GM19397 (cell line): ENCODE measurements at regions not wholly inside any gene's neighbourhood (a gene's known extent, or its start where the extent isn't known, plus 50 kb on each side); places are given as distances from the start of the nearest gene placed in this dataset.

Experiments
- ATAC-seq: cut with Tn5 transposase; IDR thresholded peaks from one replicate; pipeline ENCODE4 v1.9.1; 2021; ENCODE audit warnings: mild to moderate bottlenecking, moderate library complexity; ENCODE audit not compliant: unreplicated experiment

DNA sequence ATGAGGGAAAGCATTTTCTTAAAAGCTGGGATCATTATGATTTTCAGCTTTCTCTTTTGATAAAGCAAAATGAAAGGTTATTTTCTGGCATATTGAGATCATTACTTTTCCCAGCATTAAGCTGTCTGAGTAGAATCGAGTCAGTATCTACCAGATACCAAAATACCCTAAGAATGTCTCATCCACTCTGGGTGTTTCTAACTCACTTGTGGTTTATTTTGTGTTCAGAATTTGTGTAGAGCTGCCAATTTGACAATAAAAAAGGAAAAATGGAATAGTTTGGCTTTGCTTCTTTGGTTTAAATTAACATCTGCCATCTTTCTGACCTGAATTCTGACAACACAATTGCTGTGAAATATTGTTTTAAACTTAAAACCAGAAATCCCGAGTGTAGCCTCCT is 438.7 kb upstream of the ARGLU1 start:
- no peak for ATAC-seq

DNA sequence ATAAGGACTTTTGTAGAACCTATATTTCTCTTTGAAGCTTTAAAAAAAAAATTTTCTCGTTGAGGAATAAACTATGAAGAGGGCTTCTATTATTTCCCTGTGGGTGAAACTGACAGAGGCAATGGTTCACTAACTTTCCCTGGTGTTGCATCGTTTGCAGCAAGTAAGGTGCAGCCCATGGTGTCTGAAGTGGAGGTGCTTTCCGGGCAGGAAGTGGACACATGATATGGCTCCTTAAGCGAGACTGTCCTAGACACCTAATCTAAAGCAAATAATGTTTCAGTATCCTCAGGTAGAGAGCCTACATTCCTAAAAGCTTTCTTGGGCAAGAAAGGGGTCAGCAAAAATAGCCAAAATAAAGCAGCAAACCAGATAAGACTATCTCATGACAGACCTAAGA is 437.6 kb upstream of the ARGLU1 start:
- no peak for ATAC-seq

DNA sequence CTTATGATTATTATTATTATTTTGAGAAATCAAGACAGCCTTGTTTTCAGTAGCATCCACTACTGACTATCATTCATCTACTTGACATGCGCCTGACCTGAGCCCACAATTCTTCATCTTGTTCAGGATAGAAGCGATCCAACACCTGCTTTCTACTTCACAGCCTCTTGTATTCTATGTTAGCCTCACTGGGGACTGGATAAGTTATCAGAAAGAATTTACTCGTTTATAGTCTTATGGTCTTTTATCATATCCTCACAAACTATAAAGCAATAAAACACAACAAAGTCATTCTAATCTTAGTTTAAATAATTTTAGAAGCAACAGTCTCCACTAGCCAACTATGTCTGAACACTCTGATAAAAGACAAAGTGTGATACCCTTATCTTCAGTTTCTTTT is 436.0 kb upstream of the ARGLU1 start:
- ATAC-seq = no peak

DNA sequence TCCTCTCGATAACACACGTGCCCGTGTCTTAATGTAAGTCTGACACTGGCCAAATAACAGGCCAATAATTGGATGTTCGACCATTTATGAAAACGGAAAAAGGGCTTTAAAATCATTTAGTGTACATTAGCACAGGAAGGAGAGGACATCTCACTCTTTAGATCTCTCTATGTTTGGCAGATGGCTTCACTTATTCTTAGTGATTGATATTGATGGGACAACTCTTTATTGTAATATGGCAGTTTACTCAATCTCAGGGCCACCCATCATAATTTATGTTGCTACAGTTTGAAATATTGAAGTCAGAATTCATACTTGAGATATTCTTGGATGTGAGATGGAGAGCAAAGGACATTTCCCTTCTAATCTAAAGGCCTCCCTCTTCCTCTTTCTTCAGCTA is 430.7 kb upstream of the ARGLU1 start:
- ATAC-seq = no peak

DNA sequence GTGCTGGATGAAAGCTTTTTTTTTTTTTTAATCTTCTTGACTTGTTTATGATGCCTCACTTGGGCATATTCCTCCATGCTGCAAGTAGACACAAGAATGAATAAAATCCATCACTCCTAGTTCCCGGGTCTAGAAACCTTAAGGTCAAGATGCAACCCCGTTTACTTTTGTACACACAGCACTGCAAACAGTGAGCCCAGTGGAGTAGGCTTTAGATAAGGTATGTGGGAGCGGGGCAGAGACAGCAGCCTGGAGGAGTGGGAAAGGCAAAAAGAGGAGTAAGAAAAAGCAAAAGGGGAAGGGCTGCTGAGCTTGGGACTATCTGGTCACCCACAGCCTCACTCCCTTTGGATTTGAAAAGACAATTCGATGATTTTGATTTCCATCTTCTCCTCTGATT is 429.8 kb upstream of the ARGLU1 start:
- no peak for ATAC-seq

DNA sequence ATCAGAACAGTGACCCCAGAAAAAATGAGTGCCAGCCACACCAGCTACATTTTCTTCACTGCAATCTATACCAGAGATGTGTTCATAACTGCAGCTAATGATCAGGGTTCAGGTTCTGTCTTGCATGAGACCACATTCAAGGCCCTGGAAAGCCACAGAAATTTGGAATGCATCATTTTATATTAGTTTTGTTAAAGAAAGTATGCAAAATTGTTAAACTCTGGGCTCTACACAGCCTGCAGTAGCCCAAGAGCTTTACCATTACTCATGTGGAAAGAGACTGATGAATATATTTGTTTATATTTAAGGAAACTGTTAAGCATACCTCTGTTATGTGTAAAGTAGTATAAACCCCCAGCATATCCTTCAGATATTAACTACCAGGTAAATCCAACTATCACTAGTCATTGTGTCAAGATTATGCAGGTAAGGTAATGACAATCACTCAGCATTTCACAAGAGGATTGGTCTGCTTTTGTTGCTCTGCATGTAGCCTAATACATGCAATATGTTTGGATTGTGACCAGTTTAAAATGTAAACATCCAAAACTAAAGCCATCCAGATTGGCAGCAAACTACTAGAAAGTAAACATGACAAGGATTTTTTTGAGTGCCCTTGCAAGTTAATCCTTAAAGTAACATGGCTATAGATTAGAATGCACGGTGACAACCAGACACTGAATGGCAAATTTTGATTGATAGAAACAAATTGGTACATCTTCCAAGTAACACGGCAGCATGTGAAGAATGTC is 429.1 kb upstream of the ARGLU1 start:
- ATAC-seq = no peak

DNA sequence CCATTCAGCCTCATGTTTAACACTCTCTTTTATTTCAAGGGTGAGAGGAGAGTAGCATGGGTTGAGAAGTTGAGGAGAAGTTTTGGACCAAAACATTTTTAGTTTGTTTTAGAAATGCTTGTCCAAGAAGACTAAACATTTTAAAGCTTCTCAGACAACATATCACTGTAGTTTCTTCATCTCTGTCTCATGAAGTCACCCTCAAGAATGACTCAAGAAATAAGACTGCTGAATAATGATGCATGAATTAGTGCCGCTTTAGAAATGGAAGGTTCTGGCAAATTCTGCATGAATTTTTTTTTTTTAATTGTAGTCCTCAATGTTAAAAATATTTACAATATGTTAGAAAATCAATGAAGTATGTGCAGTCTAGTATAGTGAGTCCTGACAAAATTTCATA is 422.7 kb upstream of the ARGLU1 start:
- ATAC-seq = no peak

GRCh38 chr13:106989876-106990275 is 421.9 kb upstream of the ARGLU1 start:
- ATAC-seq = no peak

GRCh38 chr13:106987427-106987785 is 419.5 kb upstream of the ARGLU1 start:
- no peak for ATAC-seq

- ATAC-seq = no peak
Observed at GRCh38 chr13:106986687-106987426, 418.9 kb upstream of the ARGLU1 start.

DNA sequence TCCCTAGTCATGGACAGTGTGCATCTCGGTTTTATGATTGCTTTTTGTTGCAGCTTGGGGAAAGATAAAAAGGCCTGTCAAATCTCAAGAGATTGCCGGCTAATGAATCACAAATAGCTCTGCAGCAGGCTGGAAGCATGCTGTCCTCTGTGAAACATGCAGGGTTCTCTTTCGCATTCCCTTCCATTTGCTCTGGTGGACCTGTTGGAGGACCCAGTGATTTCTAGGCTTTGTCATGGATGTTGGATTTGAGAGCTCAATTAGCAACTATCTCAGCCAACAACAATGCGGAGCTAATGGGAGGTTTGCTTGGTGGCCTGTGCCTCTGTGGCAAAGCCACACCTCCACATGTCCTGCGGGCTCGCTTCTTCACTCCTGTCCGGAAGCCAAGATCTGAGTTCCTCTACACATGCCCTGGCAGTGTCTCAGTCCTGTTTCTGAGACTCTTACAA is 418.1 kb upstream of the ARGLU1 start:
- no peak for ATAC-seq

DNA sequence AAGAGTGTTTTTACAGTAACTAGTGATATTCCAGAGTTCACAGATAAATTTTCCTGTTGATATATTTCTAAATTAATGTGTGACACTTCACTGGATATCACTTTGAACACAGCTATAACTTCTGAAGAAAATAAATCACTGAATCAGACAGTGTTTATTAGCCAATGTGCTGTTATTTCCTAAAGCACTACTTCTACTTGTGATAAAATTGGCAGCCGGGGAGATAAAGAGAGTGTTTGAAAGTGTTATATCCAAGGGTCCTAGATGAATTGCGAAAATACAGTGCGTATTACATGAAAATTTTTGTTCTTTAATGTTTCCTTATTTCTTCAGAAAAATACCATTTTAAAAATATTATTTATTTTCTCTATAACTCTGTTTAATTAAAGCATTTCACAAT is 417.5 kb upstream of the ARGLU1 start:
- ATAC-seq = no peak

DNA sequence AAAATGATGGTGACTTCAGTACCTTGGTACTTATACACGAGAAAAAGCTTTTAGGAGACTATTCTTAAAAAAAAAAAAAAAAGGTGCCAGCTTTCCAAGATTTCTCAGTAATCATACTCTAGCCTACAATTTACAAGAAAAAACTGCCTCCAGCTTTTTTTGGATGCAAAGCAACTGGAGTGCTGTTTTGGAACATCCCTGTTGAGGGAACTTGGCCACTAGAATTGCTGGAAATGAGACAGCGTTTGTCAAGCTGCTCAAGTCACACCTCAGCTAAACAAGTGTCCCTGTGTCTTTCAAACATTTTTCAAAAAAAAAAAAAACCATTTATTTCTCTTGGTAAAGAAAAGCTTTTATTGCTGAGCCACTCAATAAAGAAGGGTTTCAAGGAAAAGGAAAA is 413.1 kb upstream of the ARGLU1 start:
- no peak for ATAC-seq

DNA sequence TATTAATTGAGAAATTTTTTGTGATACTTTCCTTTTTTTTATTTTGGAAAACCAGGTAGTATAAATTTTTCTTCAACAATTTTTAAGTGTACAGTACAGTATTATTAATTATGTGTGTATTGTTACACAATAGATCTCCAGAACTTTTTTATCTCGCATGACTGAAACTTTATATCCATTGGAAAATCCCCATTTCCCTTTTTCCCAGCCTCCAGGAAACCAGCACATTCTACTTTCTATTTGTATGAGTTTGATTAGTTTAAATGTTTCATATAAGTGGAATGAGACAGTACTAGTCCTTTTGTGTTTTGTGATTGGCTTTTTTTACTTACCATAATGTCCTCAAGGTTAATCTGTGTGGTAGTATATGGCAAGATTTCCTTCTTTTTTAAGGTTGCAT is 399.5 kb upstream of the ARGLU1 start:
- ATAC-seq = no peak

- ATAC-seq = no peak
Observed at GRCh38 chr13:106963151-106963550, 395.2 kb upstream of the ARGLU1 start.

DNA sequence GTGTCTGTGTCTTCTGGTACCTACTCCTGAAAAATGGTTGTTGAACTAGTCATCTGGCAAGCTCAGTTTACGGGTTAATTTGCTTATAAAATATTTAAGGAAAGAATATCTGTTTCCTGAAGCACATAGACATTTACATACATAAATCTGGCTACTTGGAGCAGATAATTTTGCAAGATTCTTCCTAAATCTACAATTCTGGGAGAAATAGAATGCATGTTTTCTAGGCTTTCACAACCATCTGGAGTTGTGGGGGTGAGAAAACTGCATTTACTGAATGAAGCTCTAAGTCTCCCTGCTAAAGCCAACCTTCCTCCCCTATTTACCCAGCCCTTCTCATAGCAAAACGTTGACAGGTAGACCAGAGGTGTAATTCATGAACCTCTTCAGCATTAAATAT is 393.7 kb upstream of the ARGLU1 start:
- ATAC-seq = no peak

DNA sequence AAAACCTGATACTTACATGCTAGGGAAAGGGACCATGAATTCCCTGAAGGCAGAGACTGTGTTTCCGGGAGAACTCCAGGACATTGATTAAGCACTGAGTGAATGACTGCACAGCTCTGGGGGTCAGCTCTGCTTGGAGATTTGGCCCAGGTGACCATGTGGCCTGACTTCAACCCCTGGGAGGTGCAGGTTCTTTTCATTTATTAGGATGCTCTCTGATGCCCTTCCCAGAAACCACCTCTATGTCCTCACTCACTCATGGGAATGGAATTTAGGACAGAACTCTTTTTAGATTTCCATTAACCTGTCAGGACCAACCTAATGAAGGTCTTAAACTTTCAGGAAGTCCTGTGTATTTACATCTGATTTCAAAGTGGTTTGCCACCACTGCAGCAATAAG is 393.3 kb upstream of the ARGLU1 start:
- ATAC-seq = no peak

- ATAC-seq = no peak
Observed at GRCh38 chr13:106958621-106959048, 390.7 kb upstream of the ARGLU1 start.

DNA sequence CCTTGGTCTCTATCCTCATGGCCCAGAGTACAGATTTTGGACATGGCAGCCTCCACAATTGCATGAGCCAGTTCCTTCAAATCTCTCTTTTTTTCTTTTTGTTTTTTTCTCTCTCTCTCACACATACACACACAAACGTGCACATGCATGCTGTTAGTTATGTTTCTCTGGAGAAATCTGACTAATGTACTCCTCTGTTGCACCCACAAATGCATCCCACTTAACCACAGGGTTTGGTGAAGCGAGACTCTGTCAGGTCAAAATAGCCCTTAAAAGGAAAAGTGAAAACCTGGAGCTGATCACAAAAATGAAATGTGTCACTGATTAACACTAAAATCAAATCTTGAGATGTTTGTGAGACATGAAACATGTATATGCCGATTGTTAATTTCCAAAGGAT is 374.6 kb upstream of the ARGLU1 start:
- ATAC-seq = no peak

DNA sequence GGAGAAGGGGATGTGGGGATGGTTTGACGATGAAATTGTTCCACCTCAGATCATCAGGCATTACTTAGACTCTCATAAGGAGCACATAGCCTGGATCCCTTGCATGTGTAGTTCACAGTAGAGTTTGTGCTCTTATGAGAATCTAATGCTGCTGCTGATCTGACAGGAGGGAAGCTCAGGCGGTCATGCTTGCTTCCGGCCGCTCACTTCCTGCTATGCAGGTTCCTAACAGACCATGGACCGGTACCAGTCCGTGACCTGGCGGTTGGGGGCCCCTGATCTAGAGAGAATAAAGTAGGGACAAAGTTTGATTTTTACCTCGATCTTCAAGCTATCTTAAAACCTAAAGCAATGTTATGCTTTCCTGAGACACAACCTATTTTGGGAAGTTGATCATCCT is 373.8 kb upstream of the ARGLU1 start:
- no peak for ATAC-seq

DNA sequence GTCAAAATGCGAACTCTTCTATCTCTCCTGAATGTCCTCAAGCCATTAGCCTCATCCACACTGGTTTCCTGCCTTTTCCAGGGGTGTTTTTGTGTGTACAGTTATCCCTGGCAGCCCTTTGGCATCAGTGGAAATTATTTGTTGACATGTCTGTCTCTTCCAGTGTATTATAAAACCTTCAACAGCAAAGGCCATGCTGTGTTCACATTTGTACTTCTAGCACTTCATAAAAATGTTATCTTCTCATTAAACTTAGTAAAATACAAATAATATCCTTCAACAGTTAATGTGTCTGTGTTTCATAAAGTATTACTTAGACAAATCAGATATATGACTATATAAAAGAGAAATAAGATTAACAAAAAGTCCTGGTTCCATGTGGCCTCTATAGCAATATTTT is 359.5 kb upstream of the ARGLU1 start:
- no peak for ATAC-seq

DNA sequence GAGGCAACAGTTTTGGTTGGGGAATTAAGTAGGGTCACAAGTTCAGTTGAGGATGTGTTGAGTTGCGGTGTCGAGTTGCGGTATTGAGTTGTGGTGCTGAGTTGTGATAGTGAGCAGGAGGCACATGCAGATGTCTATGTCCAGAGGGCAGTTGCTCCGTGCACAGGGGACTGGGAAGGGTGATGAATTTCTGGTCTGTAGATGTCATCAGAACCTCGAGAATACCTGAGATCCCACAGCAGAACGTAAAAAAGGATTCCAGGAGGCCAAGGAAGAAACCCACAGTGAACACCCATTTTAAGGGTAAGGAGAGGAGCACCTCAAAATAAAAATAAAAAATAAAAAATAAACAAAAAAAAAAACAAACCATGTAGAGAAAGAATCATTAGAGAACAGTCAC is 354.4 kb upstream of the ARGLU1 start:
- no peak for ATAC-seq

GRCh38 chr13:106919638-106920037 is 351.7 kb upstream of the ARGLU1 start:
- no peak for ATAC-seq
